ENCODE measurements at regions not wholly inside any gene's neighbourhood (a gene's known extent, or its start where the extent isn't known, plus 50 kb on each side); places are given as distances from the start of the nearest gene placed in this dataset.
"Not testable (repeated sequence)": the region's sequence is repeated elsewhere in the genome, so short reads cannot be mapped to it uniquely, and the experiment has no call there.

- H3K4me3 ChIP-seq (ENCODE audit: low read depth, low read length) = no peak overlapping the region
- TF ChIP-seq CTCF (IDR thresholded peaks at IDR 0.05; ENCODE audit: low read depth, low read length) = no peak
Measured at GRCh38 chr11:67820081-67820480, 145.7 kb upstream of the ALDH3B2 start.

- H3K4me3 ChIP-seq (ENCODE audit: low read depth, low read length) = not testable (repeated sequence)
Measured at GRCh38 chr11:67817558-67817957, 143.1 kb upstream of the ALDH3B2 start.

GRCh38 chr11:67809301-67809700, 134.9 kb upstream of the ALDH3B2 start:
- not testable (repeated sequence) for H3K4me3 ChIP-seq (ENCODE audit: low read depth, low read length)

GRCh38 chr11:67807896-67808295, 133.5 kb upstream of the ALDH3B2 start:
- not testable (repeated sequence) for H3K4me3 ChIP-seq (ENCODE audit: low read depth, low read length)

GRCh38 chr11:67806728-67807235, 132.4 kb upstream of the ALDH3B2 start:
- H3K4me3 ChIP-seq (ENCODE audit: low read depth, low read length) = not testable (repeated sequence)

GRCh38 chr11:67806183-67806582, 131.8 kb upstream of the ALDH3B2 start:
- H3K4me3 ChIP-seq (ENCODE audit: low read depth, low read length) = peak overlapping the region; percentile 55

GRCh38 chr11:67805253-67806126, 131.1 kb upstream of the ALDH3B2 start:
- peak overlapping the region; percentile 71 for H3K4me3 ChIP-seq (ENCODE audit: low read depth, low read length)

- H3K4me3 ChIP-seq (ENCODE audit: low read depth, low read length) = peak overlapping the region; percentile 71
Measured at GRCh38 chr11:67804435-67805252, 130.2 kb upstream of the ALDH3B2 start.

- H3K4me3 ChIP-seq (ENCODE audit: low read depth, low read length) = not testable (repeated sequence)
Measured at GRCh38 chr11:67803519-67803918, 129.1 kb upstream of the ALDH3B2 start.

GRCh38 chr11:67803055-67803454, 128.6 kb upstream of the ALDH3B2 start:
- H3K4me3 ChIP-seq (ENCODE audit: low read depth, low read length) = not testable (repeated sequence)

- not testable (repeated sequence) for H3K4me3 ChIP-seq (ENCODE audit: low read depth, low read length)
Measured at GRCh38 chr11:67802623-67803022, 128.2 kb upstream of the ALDH3B2 start.

- H3K4me3 ChIP-seq (ENCODE audit: low read depth, low read length) = not testable (repeated sequence)
Measured at GRCh38 chr11:67801397-67801796, 127.0 kb upstream of the ALDH3B2 start.

GRCh38 chr11:67800591-67800990, 126.2 kb upstream of the ALDH3B2 start:
- H3K4me3 ChIP-seq (ENCODE audit: low read depth, low read length) = not testable (repeated sequence)

GRCh38 chr11:67799808-67800207, 125.4 kb upstream of the ALDH3B2 start:
- not testable (repeated sequence) for H3K4me3 ChIP-seq (ENCODE audit: low read depth, low read length)
- peak; percentile 24; the same call in 1 of the 2 replicates for TF ChIP-seq CTCF (IDR thresholded peaks at IDR 0.05; ENCODE audit: low read depth, low read length)

GRCh38 chr11:67797726-67798521, 123.5 kb upstream of the ALDH3B2 start:
- H3K4me3 ChIP-seq (ENCODE audit: low read depth, low read length) = not testable (repeated sequence)
